B cell (primary cell): ENCODE measurements at regions not wholly inside any gene's neighbourhood (a gene's known extent, or its start where the extent isn't known, plus 50 kb on each side); places are given as distances from the start of the nearest gene placed in this dataset.

Experiments
- CTCF ChIP-seq: fragments of 200-600 bp; IDR thresholded peaks from one replicate; pipeline ENCODE4 v1.8.0; 2022; ENCODE audit warnings: antibody characterized with exemption, mild to moderate bottlenecking
- EZH2 ChIP-seq: IDR thresholded peaks from 2 replicates; pipeline ENCODE4 v1.6.1; 2012; ENCODE audit warnings: borderline replicate concordance, low read depth, mild to moderate bottlenecking, moderate library complexity, low read length; ENCODE audit not compliant: insufficient read depth, poor library complexity, severe bottlenecking

- TF ChIP-seq CTCF (no peak), EZH2 (no peak)
Observed at GRCh38 chr1:83113652-83114051, 885.3 kb downstream of the TTLL7 start.
